CD4-positive, CD25-positive, alpha-beta regulatory T cell (primary cell): ENCODE measurements at regions not wholly inside any gene's neighbourhood (a gene's known extent, or its start where the extent isn't known, plus 50 kb on each side); places are given as distances from the start of the nearest gene placed in this dataset.
"Not testable (repeated sequence)": the region's sequence is repeated elsewhere in the genome, so short reads cannot be mapped to it uniquely, and the experiment has no call there.

Experiments
- ATAC-seq, 2 donors: fragments of 150-1000 bp; cut with Tn5 transposase; one replicate each; pipeline ENCODE4 v1.10.0; 2021; ENCODE audit warnings: low read depth in 2 of 2, moderate number of reproducible peaks in 2 of 2, moderate library complexity in 1 of 2
- DNase-seq, 3 donors: peaks; one replicate each; pipeline versions ENCODE4 v3.0.0 to v3.0.0-alpha.2; 2012 to 2022; ENCODE audit warnings: mixed read lengths in 1 of 3
- H3K27ac ChIP-seq: one replicate; pipeline ENCODE4 v1.7.0; 2013; ENCODE audit warnings: mild to moderate bottlenecking, low read length; ENCODE audit not compliant: insufficient read depth, poor library complexity, severe bottlenecking
- H3K27me3 ChIP-seq: one replicate; pipeline ENCODE4 v1.7.0; 2013; ENCODE audit warnings: low read length; ENCODE audit not compliant: control insufficient read depth, insufficient read depth
- H3K36me3 ChIP-seq: one replicate; pipeline ENCODE4 v1.7.0; 2013; ENCODE audit warnings: mild to moderate bottlenecking, low read length, moderate library complexity; ENCODE audit not compliant: control insufficient read depth, insufficient read depth
- H3K4me1 ChIP-seq: 2 replicates; pipeline ENCODE4 v1.7.0; 2013; ENCODE audit warnings: mild to moderate bottlenecking, low read length; ENCODE audit not compliant: insufficient read depth, control insufficient read depth, poor library complexity, severe bottlenecking
- H3K4me3 ChIP-seq: one replicate; pipeline ENCODE4 v1.7.0; 2013; ENCODE audit warnings: low read depth, mild to moderate bottlenecking, low read length, moderate library complexity
- H3K9me3 ChIP-seq, 2 experiments: 1 replicate in 1 of 2; 2 replicates in 1 of 2; pipeline ENCODE4 v1.7.0; 2013; ENCODE audit warnings: low read length in 2 of 2, mild to moderate bottlenecking in 1 of 2, moderate library complexity in 1 of 2; ENCODE audit not compliant: control insufficient read depth in 2 of 2
- H3K27ac Mint-ChIP-seq, 3 donors: one replicate each; pipeline ENCODE4 v1.8.0; 2020 to 2022; ENCODE audit warnings: mild to moderate bottlenecking in 3 of 3, mixed read lengths in 3 of 3, moderate library complexity in 2 of 3
- H3K27me3 Mint-ChIP-seq: one replicate; pipeline ENCODE4 v1.8.0; 2022; ENCODE audit warnings: mild to moderate bottlenecking, mixed read lengths
- H3K36me3 Mint-ChIP-seq: one replicate; pipeline ENCODE4 v1.8.0; 2020; ENCODE audit warnings: mixed read lengths
- H3K4me1 Mint-ChIP-seq, 4 donors: one replicate each; pipeline ENCODE4 v1.8.0; 2020 to 2022; ENCODE audit warnings: mixed read lengths in 4 of 4, mild to moderate bottlenecking in 1 of 4
- H3K4me3 Mint-ChIP-seq, 4 donors: one replicate each; pipeline ENCODE4 v1.8.0; 2020 to 2022; ENCODE audit warnings: mild to moderate bottlenecking in 4 of 4, mixed read lengths in 4 of 4, moderate library complexity in 3 of 4
- H3K9me3 Mint-ChIP-seq, 7 donors: one replicate each; pipeline ENCODE4 v1.8.0; 2020 to 2022; ENCODE audit warnings: mixed read lengths in 7 of 7, mild to moderate bottlenecking in 3 of 7, moderate library complexity in 2 of 7

DNA sequence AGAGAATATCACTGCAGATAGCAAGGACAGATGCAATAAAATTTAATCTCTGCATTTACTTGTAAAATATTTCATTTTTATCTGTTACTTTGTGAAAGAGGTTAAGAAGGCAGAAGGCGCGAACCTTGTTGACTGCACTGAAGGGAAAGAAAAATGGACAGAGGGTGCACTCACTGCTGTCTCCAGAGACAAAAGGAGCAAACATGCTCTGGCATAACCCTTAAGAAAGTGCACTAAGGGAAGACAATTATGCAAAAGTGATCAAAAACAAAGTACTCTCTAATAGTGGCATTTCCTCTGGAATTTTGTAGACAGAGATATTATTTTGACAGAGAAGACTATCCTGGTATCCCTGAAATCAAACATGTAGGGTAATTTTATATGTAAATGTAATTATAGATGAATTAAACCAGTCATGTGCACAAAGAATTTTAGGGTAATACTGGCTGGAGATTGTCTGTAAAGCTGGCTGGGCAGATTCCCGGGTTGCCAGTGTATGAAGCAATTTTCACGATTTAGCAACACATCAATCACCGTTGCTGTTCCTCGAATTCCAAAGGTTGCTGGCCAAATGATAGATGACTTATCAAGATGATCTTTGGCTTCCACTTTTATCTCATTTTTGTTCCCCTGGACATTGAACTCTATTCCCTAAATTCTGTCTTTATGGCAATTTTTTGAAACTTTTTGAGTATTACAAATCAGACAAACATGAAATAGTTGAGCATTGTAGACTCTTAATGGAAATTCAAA, 1176.9 kb downstream of the SUCLG1 start:
- Mint-ChIP-seq H3K4me3 (no peak overlapping the region), H3K27me3 (no peaks in the 10 kb centered on the region), H3K27ac (no peak overlapping the region), H3K4me1 (no peaks in the 10 kb centered on the region), H3K9me3 (peaks cover 0 to 10% (median 5%) of the 10 kb centered on the region in 7 donors), H3K36me3 (no peaks in the 10 kb centered on the region)
- H3K4me3 ChIP-seq: no peak overlapping the region
- H3K36me3 ChIP-seq: no peaks in the 10 kb centered on the region
- H3K27me3 ChIP-seq: no peaks in the 10 kb centered on the region
- no peak for ATAC-seq
- no peaks in the 10 kb centered on the region for H3K4me1 ChIP-seq
- no peak overlapping the region for H3K27ac ChIP-seq
- H3K9me3 ChIP-seq: no peaks in the 10 kb centered on the region
- DNase-seq: no peak

DNA sequence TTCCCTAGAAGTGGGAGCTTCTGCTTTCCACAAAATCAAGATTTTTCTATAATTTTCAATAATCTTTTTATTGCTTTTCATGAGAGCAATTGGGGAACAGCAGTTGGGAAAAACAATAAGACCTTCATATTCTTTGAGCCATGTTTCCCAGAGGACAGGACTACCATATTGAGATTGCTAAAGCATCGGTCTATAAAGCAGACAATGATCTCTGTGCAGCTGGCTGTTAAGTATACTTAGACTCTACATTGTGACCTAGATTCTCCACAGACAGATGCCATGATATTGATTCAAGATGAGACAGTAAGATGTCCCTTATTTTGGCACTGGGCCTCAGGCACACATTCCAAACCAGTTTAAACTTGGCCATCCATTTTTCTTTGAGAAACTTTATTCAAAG, 1178.7 kb downstream of the SUCLG1 start:
- no peak overlapping the region for H3K4me3 ChIP-seq
- no peaks in the 10 kb centered on the region for H3K4me1 Mint-ChIP-seq
- no peaks in the 10 kb centered on the region for H3K9me3 ChIP-seq
- no peaks in the 10 kb centered on the region for H3K36me3 ChIP-seq
- no peak for ATAC-seq
- H3K27ac Mint-ChIP-seq: no peak overlapping the region
- peaks cover 2 to 10% (median 5%) of the 10 kb centered on the region in 7 donors for H3K9me3 Mint-ChIP-seq
- DNase-seq: no peak
- H3K27me3 ChIP-seq: no peaks in the 10 kb centered on the region
- H3K27ac ChIP-seq: no peak overlapping the region
- no peaks in the 10 kb centered on the region for H3K36me3 Mint-ChIP-seq
- H3K4me1 ChIP-seq: no peaks in the 10 kb centered on the region
- H3K27me3 Mint-ChIP-seq: no peaks in the 10 kb centered on the region
- no peak overlapping the region for H3K4me3 Mint-ChIP-seq

DNA sequence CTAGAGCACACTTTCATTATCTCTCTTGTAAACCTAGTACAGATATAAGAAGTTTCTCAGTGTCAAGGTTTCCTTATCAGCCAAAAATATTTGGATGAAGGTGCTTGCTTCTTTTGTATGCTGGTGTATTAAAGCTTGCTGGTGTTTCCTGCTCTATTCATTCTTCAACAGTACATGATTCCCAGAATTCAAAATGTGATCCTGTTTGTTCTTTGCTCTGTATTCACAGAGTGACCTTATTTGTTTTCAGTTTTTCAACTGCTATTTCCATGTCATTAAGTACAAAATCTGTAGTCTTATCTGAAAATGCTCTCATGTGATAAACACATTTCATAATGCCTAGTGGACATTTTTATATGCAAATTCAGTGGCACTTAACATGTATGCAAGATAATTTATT, 1185.8 kb downstream of the SUCLG1 start:
- no peaks in the 10 kb centered on the region for H3K27me3 ChIP-seq
- DNase-seq (no peak), ATAC-seq (no peak)
- no peaks in the 10 kb centered on the region for H3K9me3 ChIP-seq
- no peak overlapping the region for H3K27ac ChIP-seq
- H3K36me3 ChIP-seq: no peaks in the 10 kb centered on the region
- Mint-ChIP-seq H3K27ac (no peak overlapping the region), H3K27me3 (no peaks in the 10 kb centered on the region), H3K9me3 (peaks cover 2 to 10% (median 5%) of the 10 kb centered on the region in 7 donors), H3K4me3 (no peak overlapping the region), H3K36me3 (no peaks in the 10 kb centered on the region), H3K4me1 (no peaks in the 10 kb centered on the region)
- H3K4me1 ChIP-seq: no peaks in the 10 kb centered on the region
- H3K4me3 ChIP-seq: no peak overlapping the region

DNA sequence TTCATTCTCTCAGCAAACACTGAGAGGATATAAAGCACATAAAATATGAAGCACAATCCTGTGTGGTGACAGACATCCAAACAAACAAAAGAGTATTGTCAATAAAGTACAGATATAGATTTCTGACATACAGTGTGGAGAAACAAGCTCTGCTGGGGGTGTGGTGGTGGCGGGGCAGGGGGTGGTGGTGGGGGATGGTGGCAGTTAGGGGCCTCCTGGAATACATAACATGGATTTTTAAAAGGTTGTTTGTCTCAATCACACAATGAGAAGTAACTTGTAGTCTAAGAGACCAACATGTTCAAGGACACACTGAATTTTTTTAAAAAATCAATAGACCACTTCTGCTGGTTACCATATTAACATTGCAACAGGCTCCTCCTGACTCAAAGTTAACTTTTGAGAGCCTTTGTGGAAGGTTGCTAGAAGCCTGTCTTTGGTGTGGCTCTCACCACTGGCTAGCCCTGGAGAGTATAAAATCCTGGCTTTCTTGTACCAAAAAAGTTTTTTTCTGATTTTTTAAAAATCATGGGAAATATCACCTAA, 1197.4 kb downstream of the SUCLG1 start:
- no peak for DNase-seq
- ATAC-seq: no peak
- no peaks in the 10 kb centered on the region for H3K9me3 ChIP-seq
- no peaks in the 10 kb centered on the region for H3K36me3 ChIP-seq
- H3K36me3 Mint-ChIP-seq: no peaks in the 10 kb centered on the region
- H3K4me1 ChIP-seq: no peaks in the 10 kb centered on the region
- no peaks in the 10 kb centered on the region for H3K27me3 Mint-ChIP-seq
- H3K4me1 Mint-ChIP-seq: no peaks in the 10 kb centered on the region
- H3K4me3 ChIP-seq: no peak overlapping the region
- H3K27ac Mint-ChIP-seq: no peak overlapping the region
- no peak overlapping the region for H3K27ac ChIP-seq
- H3K9me3 Mint-ChIP-seq: peaks cover 2 to 11% (median 4%) of the 10 kb centered on the region in 7 donors
- H3K4me3 Mint-ChIP-seq: no peak overlapping the region
- H3K27me3 ChIP-seq: no peaks in the 10 kb centered on the region

DNA sequence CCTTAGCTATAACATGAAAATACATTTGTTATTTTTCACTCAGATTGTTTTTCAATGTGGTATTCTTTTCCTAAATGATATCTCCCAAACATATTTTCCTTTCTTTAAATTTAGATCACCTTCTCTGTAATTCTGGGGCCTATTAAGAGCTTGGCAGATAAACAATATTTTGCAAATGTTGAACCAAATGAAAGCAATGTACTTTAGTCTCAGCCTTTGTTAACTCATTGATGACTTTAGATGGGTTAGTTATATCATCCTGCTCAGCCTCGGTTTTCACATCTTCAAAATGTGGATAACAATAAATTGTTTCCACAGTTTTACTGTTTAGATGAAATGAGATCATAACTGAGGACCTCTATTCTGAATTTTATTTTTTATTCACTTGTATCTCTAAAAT, 1205.2 kb downstream of the SUCLG1 start:
- no peak for ATAC-seq
- H3K36me3 Mint-ChIP-seq: no peaks in the 10 kb centered on the region
- no peaks in the 10 kb centered on the region for H3K36me3 ChIP-seq
- H3K27ac Mint-ChIP-seq: no peak overlapping the region
- no peaks in the 10 kb centered on the region for H3K4me1 ChIP-seq
- H3K27me3 Mint-ChIP-seq: no peaks in the 10 kb centered on the region
- no peaks in the 10 kb centered on the region for H3K9me3 ChIP-seq
- no peaks in the 10 kb centered on the region for H3K4me1 Mint-ChIP-seq
- H3K4me3 ChIP-seq: no peak overlapping the region
- no peaks in the 10 kb centered on the region for H3K27me3 ChIP-seq
- no peak for DNase-seq
- peaks cover 0 to 4% (median 0%) of the 10 kb centered on the region in 7 donors for H3K9me3 Mint-ChIP-seq
- no peak overlapping the region for H3K27ac ChIP-seq
- no peak overlapping the region for H3K4me3 Mint-ChIP-seq

DNA sequence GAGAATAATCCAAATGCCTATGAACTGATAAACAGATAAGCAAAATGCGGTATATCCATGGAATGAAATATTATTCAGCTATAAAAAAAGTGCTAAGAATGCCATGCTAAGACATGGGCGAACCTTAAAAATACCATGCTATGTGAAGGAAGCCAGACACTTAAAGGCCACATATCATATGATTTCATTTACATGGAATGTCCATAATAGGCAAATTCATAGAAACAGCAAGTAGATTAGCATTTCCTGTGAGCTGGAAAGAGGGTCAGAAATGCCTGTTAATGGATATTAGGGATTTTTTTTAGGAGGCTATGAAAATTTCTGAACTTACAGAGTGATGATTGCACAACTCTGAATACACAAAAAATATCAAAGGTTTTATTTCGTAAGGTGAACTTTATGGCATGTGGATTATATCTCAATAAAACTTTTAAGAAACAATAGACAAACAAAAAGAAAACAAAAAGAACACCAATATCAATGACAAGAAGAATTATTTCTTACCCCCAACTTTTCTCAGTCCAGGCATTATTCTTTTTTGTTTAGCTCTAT, 1207.7 kb downstream of the SUCLG1 start:
- ATAC-seq: no peak
- Mint-ChIP-seq H3K36me3 (no peaks in the 10 kb centered on the region), H3K4me1 (no peaks in the 10 kb centered on the region), H3K4me3 (no peak overlapping the region), H3K27me3 (no peaks in the 10 kb centered on the region), H3K27ac (peak overlapping the region in 1 of 3 donors; percentile 62), H3K9me3 (peaks cover 0 to 12% (median 3%) of the 10 kb centered on the region in 7 donors)
- no peak overlapping the region for H3K27ac ChIP-seq
- H3K27me3 ChIP-seq: no peaks in the 10 kb centered on the region
- H3K36me3 ChIP-seq: no peaks in the 10 kb centered on the region
- H3K9me3 ChIP-seq: no peaks in the 10 kb centered on the region
- H3K4me3 ChIP-seq: no peak overlapping the region
- no peaks in the 10 kb centered on the region for H3K4me1 ChIP-seq
- DNase-seq: no peak

DNA sequence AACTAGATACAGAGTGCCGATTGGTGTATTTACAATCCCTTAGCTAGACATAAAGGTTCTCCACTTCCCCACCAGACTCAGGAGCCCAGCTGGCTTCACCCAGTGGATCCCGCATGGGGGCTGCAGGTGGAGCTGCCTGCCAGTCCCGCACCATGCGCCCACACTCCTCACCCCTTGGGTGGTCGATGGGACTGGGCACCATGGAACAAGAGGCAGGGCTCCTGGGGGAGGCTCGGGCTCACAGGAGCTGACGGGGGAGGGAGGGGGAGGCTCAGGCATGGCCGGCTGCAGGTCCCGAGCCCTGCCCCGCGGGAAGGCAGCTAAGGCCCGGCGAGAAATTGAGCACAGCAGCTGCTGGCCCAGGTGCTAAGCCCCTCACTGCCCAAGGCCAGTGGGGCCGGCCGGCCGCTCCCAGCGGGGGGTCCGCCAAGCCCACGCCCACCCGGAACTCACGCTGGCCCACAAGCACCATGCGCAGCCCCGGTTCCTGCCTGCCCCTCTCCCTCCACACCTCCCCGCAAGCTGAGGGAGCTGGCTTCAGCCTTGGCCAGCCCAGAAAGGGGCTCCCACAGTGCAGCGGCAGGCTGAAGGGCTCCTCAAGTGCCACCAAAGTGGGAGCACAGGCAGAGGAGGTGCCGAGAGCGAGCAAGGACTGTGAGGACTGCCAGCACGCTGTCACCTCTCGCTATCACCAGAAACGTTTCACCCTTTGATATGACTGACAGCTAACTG, 1213.1 kb downstream of the SUCLG1 start:
- not testable (repeated sequence) for H3K27me3 ChIP-seq, H3K27me3 Mint-ChIP-seq, H3K4me1 Mint-ChIP-seq, H3K36me3 ChIP-seq, H3K27ac Mint-ChIP-seq, H3K4me3 Mint-ChIP-seq, H3K4me1 ChIP-seq, H3K9me3 ChIP-seq, H3K27ac ChIP-seq, H3K4me3 ChIP-seq, ATAC-seq, DNase-seq, H3K36me3 Mint-ChIP-seq
- H3K9me3 Mint-ChIP-seq: peaks cover 0 to 15% (median 7%) of the 10 kb centered on the region in 7 donors
